SK-N-SH (cell line): ENCODE measurements at regions not wholly inside any gene's neighbourhood (a gene's known extent, or its start where the extent isn't known, plus 50 kb on each side); places are given as distances from the start of the nearest gene placed in this dataset.

Experiments used
- EP300 ChIP-seq, 2 experiments: IDR thresholded peaks; 2 replicates each; pipeline versions ENCODE4 v1.4.0 to v1.6.1; 2012; ENCODE audit warnings: borderline replicate concordance in 1 of 2, low read depth in 1 of 2, low read length in 1 of 2
- FOXJ3 ChIP-seq: sonication (generic); formaldehyde crosslinking; IDR thresholded peaks from 2 replicates; pipeline ENCODE4 v1.5.1; 2020; ENCODE audit warnings: mild to moderate bottlenecking, missing genetic modification reagents
- FOXM1 ChIP-seq: IDR thresholded peaks from 2 replicates; pipeline ENCODE4 v1.4.0; 2012; ENCODE audit warnings: low read depth, mild to moderate bottlenecking
- POLR2AphosphoS5 ChIP-seq: IDR thresholded peaks from 2 replicates; pipeline ENCODE4 v1.6.1; 2012; ENCODE audit warnings: low read depth, low read length
- RFX5 ChIP-seq: IDR thresholded peaks from 2 replicates; pipeline ENCODE4 v1.6.1; 2012; ENCODE audit warnings: mild to moderate bottlenecking, improper control_type of control experiment, low read length
- TAF1 ChIP-seq: IDR thresholded peaks from 2 replicates; pipeline ENCODE4 v1.6.1; 2012; ENCODE audit warnings: low read depth, mild to moderate bottlenecking, low read length, moderate library complexity, borderline replicate concordance
- TEAD4 ChIP-seq: IDR thresholded peaks from 2 replicates; pipeline ENCODE4 v1.4.0; 2012; ENCODE audit warnings: mild to moderate bottlenecking, borderline replicate concordance; ENCODE audit not compliant: insufficient read depth
- YY1 ChIP-seq: IDR thresholded peaks from 2 replicates; pipeline ENCODE4 v1.4.0; 2012; ENCODE audit warnings: low read depth, mild to moderate bottlenecking
- TF ChIP-seq, protein P1 (sequence below): fragments of 200-600 bp; sonication (generic); IDR thresholded peaks from 2 replicates; pipeline ENCODE4 v1.6.1; 2017; ENCODE audit warnings: antibody characterized with exemption, mild to moderate bottlenecking, moderate library complexity
- TF ChIP-seq, protein P2 (sequence below): fragments of 150-350 bp; IDR thresholded peaks from 2 replicates; pipeline ENCODE4 v1.6.1; 2017; ENCODE audit warnings: antibody characterized with exemption, low read length, low read depth, borderline replicate concordance
- TF ChIP-seq, protein P3 (sequence below): IDR thresholded peaks from 2 replicates; pipeline ENCODE4 v1.4.0; 2012; ENCODE audit warnings: low read depth

DNA sequence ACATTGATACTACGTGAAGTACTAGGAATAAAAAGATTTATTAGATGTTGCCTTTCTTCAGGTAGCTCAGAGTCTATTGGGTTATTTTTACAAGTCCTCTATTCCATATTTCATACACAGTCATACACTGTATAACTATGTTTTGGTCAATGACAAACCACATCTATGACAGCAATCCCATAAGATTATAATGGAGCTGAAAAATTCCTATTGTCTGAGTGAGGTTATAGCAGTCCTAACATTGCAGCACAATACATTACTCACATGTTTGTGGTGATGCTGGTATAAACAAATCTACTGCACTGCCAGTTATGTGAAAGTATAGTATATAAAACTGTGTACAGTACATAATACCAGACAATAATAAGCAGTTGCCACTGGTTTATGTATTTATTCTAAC is 595.1 kb downstream of the MBD2 start:
- no peak for TF ChIP-seq YY1
- TF ChIP-seq, protein P1, sequence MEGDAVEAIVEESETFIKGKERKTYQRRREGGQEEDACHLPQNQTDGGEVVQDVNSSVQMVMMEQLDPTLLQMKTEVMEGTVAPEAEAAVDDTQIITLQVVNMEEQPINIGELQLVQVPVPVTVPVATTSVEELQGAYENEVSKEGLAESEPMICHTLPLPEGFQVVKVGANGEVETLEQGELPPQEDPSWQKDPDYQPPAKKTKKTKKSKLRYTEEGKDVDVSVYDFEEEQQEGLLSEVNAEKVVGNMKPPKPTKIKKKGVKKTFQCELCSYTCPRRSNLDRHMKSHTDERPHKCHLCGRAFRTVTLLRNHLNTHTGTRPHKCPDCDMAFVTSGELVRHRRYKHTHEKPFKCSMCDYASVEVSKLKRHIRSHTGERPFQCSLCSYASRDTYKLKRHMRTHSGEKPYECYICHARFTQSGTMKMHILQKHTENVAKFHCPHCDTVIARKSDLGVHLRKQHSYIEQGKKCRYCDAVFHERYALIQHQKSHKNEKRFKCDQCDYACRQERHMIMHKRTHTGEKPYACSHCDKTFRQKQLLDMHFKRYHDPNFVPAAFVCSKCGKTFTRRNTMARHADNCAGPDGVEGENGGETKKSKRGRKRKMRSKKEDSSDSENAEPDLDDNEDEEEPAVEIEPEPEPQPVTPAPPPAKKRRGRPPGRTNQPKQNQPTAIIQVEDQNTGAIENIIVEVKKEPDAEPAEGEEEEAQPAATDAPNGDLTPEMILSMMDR = no peak
- TF ChIP-seq FOXJ3 = no peak
- TF ChIP-seq, protein P2, sequence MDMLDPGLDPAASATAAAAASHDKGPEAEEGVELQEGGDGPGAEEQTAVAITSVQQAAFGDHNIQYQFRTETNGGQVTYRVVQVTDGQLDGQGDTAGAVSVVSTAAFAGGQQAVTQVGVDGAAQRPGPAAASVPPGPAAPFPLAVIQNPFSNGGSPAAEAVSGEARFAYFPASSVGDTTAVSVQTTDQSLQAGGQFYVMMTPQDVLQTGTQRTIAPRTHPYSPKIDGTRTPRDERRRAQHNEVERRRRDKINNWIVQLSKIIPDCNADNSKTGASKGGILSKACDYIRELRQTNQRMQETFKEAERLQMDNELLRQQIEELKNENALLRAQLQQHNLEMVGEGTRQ = no peak
- TF ChIP-seq TAF1 = no peak
- no peak for TF ChIP-seq FOXM1
- TF ChIP-seq EP300 (IDR thresholded peaks at IDR 0.05; ENCODE audit: borderline replicate concordance in 1 of 2, low read depth in 1 of 2, low read length in 1 of 2) = no peak
- TF ChIP-seq RFX5 = no peak
- TF ChIP-seq POLR2AphosphoS5 = no peak
- TF ChIP-seq, protein P3, sequence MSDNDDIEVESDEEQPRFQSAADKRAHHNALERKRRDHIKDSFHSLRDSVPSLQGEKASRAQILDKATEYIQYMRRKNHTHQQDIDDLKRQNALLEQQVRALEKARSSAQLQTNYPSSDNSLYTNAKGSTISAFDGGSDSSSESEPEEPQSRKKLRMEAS = no peak
- TF ChIP-seq TEAD4 = no peak
